Right lobe of liver (tissue), 6 donors: ENCODE measurements at regions not wholly inside any gene's neighbourhood (a gene's known extent, or its start where the extent isn't known, plus 50 kb on each side); places are given as distances from the start of the nearest gene placed in this dataset.

ENCODE experiments used
- ATAC-seq, 4 donors: fragments of 200-7000 bp; cut with Tn5 transposase; one replicate each; pipeline ENCODE4 v1.9.1; 2020; ENCODE audit warnings: mild to moderate bottlenecking in 4 of 4, moderate library complexity in 4 of 4
- DNase-seq, 3 donors: peaks; one replicate each; pipeline ENCODE4 v3.0.0-alpha.2; 2020
- H3K27ac ChIP-seq, 3 donors: fragments of 200-600 bp; one replicate each; pipeline ENCODE4 v1.8.0; 2022
- H3K27me3 ChIP-seq, 2 donors: fragments of 200-600 bp; one replicate each; pipeline ENCODE4 v1.8.0; 2022
- H3K36me3 ChIP-seq, 4 donors: fragments of 200-600 bp; sonication (generic) in 1 of 4; one replicate each; pipeline versions ENCODE4 v1.5.1 to v1.8.0; 2017 to 2022; ENCODE audit warnings: control low read depth in 1 of 4
- H3K4me1 ChIP-seq, 4 donors: fragments of 200-600 bp; sonication (generic) in 1 of 4; one replicate each; pipeline versions ENCODE4 v1.5.1 to v1.8.0; 2017 to 2022; ENCODE audit warnings: control low read depth in 1 of 4
- H3K4me3 ChIP-seq, 3 donors: fragments of 200-600 bp; one replicate each; pipeline ENCODE4 v1.8.0; 2022
- H3K9me3 ChIP-seq, 4 donors: fragments of 200-600 bp; sonication (generic) in 1 of 4; one replicate each; pipeline versions ENCODE4 v1.5.1 to v1.8.0; 2017 to 2022; ENCODE audit warnings: control low read depth in 1 of 4
- CTCF ChIP-seq, 4 donors: fragments of 200-600 bp in 3 of 4; fragments of 450-650 bp in 1 of 4; IDR thresholded peaks; one replicate each; pipeline versions ENCODE4 v1.5.1 to v1.8.0; 2016 to 2022; ENCODE audit warnings: antibody characterized with exemption in 4 of 4, mild to moderate bottlenecking in 2 of 4
- POLR2A ChIP-seq: fragments of 450-650 bp; IDR thresholded peaks from one replicate; pipeline ENCODE4 v1.6.1; 2017; ENCODE audit warnings: antibody characterized with exemption, mild to moderate bottlenecking
- WGBS: methylation state at CpG from one replicate; pipeline ENCODE4 v1.1.6; 2018; ENCODE audit warnings: low coverage, low lambda C conversion rate; ENCODE audit not compliant: insufficient coverage; ENCODE audit errors: missing lambda C conversion rate; 5-methylcytosine and 5-hydroxymethylcytosine counted together
- intact Hi-C, 2 donors: fragments of 100-400 bp; cut with DNase I; formaldehyde crosslinking; loops; one replicate each; pipeline versions ENCODE4 v1.11.2 to v1.14.1; 2022
- donor health status: DM: no; HTN: yes; CAD: no.
- donor health status: DM: no; HTN: no; CAD: no.
- donor health status: DM: no; HTN: no; CAD: no.
- donor health status: DM: no; HTN: yes; CAD: no.
- donor health status: DM: no; HTN: yes; CAD: no.

- H3K27me3 ChIP-seq, result no peaks in the 10 kb centered on the region
- intact Hi-C loops, result no loop called here
- no peaks in the 10 kb centered on the region for H3K9me3 ChIP-seq
- H3K36me3 ChIP-seq, result no peaks in the 10 kb centered on the region
- ATAC-seq (no peak), DNase-seq (no peak)
- no peak overlapping the region for H3K4me3 ChIP-seq
- TF ChIP-seq POLR2A, result no peak
- no peak for TF ChIP-seq CTCF (IDR thresholded peaks at IDR 0.05)
- no peak overlapping the region for H3K27ac ChIP-seq
- WGBS, result 92% methylated on average over 8 of the region's 8 CpGs
- no peaks in the 10 kb centered on the region for H3K4me1 ChIP-seq
These were observed 662.9 kb upstream of the ID2 start for GRCh38 chr2:8018956-8019355.

DNA sequence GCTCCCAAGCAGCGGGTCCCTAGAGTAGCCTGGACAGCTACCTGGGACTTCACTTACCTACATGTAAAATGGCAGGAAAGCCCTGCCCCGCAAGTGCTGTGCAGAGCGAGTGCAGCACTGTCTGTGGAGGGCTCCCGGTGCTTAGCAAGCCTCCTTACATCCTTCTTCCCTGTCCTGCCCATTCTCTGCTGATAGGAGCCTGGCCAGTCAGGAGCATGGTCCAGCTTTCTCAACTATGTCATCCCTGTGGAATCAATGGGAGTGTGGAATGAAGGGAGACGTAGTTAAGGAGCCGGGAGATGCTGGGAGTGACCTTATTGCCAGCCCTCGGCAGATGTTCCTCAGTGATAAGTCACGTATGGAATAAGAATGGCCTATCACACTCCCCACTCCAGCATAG, 661.9 kb upstream of the ID2 start:
- TF ChIP-seq POLR2A, result no peak
- TF ChIP-seq CTCF (IDR thresholded peaks at IDR 0.05), result no peak
- intact Hi-C loops, result no loop called here
- Histone ChIP-seq H3K9me3 (no peaks in the 10 kb centered on the region), H3K27me3 (no peaks in the 10 kb centered on the region), H3K4me3 (no peak overlapping the region), H3K4me1 (no peaks in the 10 kb centered on the region), H3K36me3 (no peaks in the 10 kb centered on the region), H3K27ac (no peak overlapping the region)
- DNase-seq, result no peak
- no peak for ATAC-seq
- 93% methylated on average over 5 of the region's 8 CpGs for WGBS

GRCh38 chr2:8021921-8022320, 659.9 kb upstream of the ID2 start:
- Histone ChIP-seq H3K27me3 (no peaks in the 10 kb centered on the region), H3K4me1 (no peaks in the 10 kb centered on the region), H3K4me3 (no peak overlapping the region), H3K9me3 (no peaks in the 10 kb centered on the region), H3K36me3 (no peaks in the 10 kb centered on the region), H3K27ac (no peak overlapping the region)
- intact Hi-C loops, result no loop called here
- no peak for TF ChIP-seq POLR2A
- no peak for DNase-seq
- ATAC-seq, result no peak
- 63% methylated on average over 2 of the region's 2 CpGs for WGBS

DNA sequence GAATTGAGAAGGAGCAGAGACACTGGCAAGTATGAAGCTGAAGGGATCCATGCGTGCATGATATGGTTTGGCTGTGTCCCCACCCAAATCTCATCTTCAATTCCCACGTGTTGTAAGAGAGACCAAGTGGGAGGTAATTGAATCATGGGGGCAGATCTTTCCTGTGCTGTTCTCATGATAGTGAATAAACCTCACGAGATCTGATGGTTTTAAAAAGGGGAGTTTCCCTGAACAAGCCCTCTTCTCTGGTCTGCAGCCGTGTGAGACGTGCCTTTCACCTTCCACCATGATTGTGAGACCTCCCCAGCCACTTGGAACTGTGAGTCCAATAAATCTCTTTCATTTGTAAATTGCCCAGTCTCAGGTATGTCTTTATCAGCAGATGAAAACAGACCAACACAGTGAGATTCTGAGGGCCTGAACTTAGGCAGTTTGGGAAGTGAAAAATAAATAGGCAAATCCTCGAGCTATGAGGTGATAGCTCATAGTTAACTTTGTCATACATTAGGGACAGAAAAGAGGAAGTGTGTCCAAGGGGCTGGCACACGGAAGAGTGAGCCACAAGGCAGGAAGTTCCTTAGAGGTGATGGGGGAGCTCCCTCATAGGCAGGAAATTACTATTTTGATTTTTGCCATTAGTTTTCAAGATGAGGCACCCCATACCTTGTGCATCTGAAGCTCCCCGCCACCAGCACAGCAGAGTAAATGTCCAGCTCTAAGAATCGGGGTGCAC, 658.8 kb upstream of the ID2 start:
- Histone ChIP-seq H3K9me3 (no peaks in the 10 kb centered on the region), H3K4me3 (no peak overlapping the region), H3K27ac (no peak overlapping the region), H3K4me1 (no peaks in the 10 kb centered on the region), H3K27me3 (no peaks in the 10 kb centered on the region), H3K36me3 (no peaks in the 10 kb centered on the region)
- intact Hi-C loops, result no loop called here
- no peak for DNase-seq
- WGBS, result 52% methylated on average over 9 of the region's 9 CpGs
- peak in 2 of 4 donors; percentile 47 for ATAC-seq
- TF ChIP-seq POLR2A (no peak), CTCF (IDR thresholded peaks at IDR 0.05) (no peak)

DNA sequence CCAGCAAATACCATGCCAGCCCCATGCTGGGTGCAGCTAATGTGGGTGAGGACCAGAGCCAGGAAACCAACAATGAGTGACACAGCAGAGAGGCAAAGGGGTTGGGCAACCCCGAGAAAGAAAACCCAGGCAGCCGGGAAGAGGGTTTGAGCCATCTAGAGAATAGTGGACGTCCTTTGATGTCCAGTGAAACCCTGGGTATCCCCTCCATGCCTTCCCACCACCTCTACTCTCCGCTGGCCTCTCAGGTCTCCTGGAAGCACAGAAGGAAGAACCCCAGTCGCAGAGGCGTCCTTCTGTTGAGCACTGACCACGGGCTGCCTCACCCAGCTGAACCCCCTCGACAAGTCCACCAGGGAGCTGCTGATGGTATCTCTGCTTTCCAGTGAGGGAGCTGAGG, 657.4 kb upstream of the ID2 start:
- Histone ChIP-seq H3K4me3 (no peak overlapping the region), H3K9me3 (no peaks in the 10 kb centered on the region), H3K27me3 (no peaks in the 10 kb centered on the region), H3K27ac (no peak overlapping the region), H3K36me3 (no peaks in the 10 kb centered on the region), H3K4me1 (no peaks in the 10 kb centered on the region)
- DNase-seq (no peak), ATAC-seq (no peak)
- TF ChIP-seq CTCF (IDR thresholded peaks at IDR 0.05) (no peak), POLR2A (no peak)
- intact Hi-C loops, result no loop called here
- no CpG with 5 or more reads among the region's 8 CpGs for WGBS
